K562 (cell line): ENCODE measurements at regions not wholly inside any gene's neighbourhood (a gene's known extent, or its start where the extent isn't known, plus 50 kb on each side); places are given as distances from the start of the nearest gene placed in this dataset.

Source experiments
- ATAC-seq: fragments of 200-7000 bp; cut with Tn5 transposase; 3 replicates; pipeline ENCODE4 v1.9.1; 2020; ENCODE audit warnings: moderate library complexity
- BruUV-seq: library from RNA; stranded (reverse); fragments of 400-500 nt; replicated peaks from 2 replicates; lab custom pipeline; 2021; lab: Mats Ljungman, UMichigan
- CTCF ChIA-PET: fragments of 300-600 bp; formaldehyde crosslinking; extraction: SDS; loops from one replicate; lab custom pipeline; 2021; ENCODE audit warnings: low intra/inter-chr PET ratio; lab: Yijun Ruan, JAX
- POLR2A ChIA-PET: fragments of 300-600, 350-650 bp; sonication (Branson Sonifier 250); formaldehyde crosslinking; extraction: SDS; loops from one replicate; lab custom pipeline; 2021; ENCODE audit warnings: antibody characterized with exemption, inconsistent platforms; lab: Yijun Ruan, JAX
- DNase-seq, 4 experiments: peaks; one replicate each; pipeline versions ENCODE4 v3.0.0 to v3.0.0-alpha.2; 2011 to 2018; ENCODE audit warnings: low spot score in 3 of 4, mixed read lengths in 3 of 4; ENCODE audit errors: extremely low read depth in 1 of 4
- FAIRE-seq: peaks from 2 replicates; lab custom pipeline; 2011; peaks lifted over from hg19 to GRCh38; lab: Jason Lieb, UNC
- H2AFZ ChIP-seq: 2 replicates; pipeline ENCODE4 v1.6.0; 2011; ENCODE audit warnings: low read depth, low read length, control low read depth, inconsistent platforms
- H3K27ac ChIP-seq: fragments of 200-600 bp; 3 replicates; pipeline ENCODE4 v1.8.0; 2011; ENCODE audit warnings: low read depth, mild to moderate bottlenecking, control low read depth, inconsistent platforms, low read length, moderate library complexity, mixed read lengths; ENCODE audit errors: extremely low read depth
- H3K27me3 ChIP-seq, 2 experiments: fragments of 300-600 bp in 1 of 2; 2 replicates in 1 of 2; 3 replicates in 1 of 2; pipeline versions ENCODE4 v1.6.0 to v1.8.0; 2011; ENCODE audit warnings: inconsistent platforms in 2 of 2, low read length in 2 of 2, mild to moderate bottlenecking in 1 of 2, mixed read lengths in 1 of 2, moderate library complexity in 1 of 2; ENCODE audit not compliant: control insufficient read depth in 2 of 2, insufficient read depth in 2 of 2
- H3K36me3 ChIP-seq: fragments of 300-600 bp; 3 replicates; pipeline ENCODE4 v1.8.0; 2011; ENCODE audit warnings: mild to moderate bottlenecking, low read length, inconsistent platforms; ENCODE audit not compliant: control insufficient read depth, insufficient read depth
- H3K4me1 ChIP-seq, 2 experiments: fragments of 200-600 bp in 1 of 2; replicated peaks in 1 of 2; 2 replicates in 1 of 2; 3 replicates in 1 of 2; pipeline versions ENCODE4 v1.5.1 to v1.8.0; 2011; ENCODE audit warnings: inconsistent platforms in 2 of 2, low read length in 2 of 2, mild to moderate bottlenecking in 1 of 2, mixed read lengths in 1 of 2, moderate library complexity in 1 of 2; ENCODE audit not compliant: control insufficient read depth in 2 of 2, insufficient read depth in 2 of 2
- H3K4me2 ChIP-seq: 2 replicates; pipeline ENCODE4 v1.6.1; 2011; ENCODE audit warnings: low read length, control low read depth, inconsistent platforms, mixed read lengths; ENCODE audit not compliant: insufficient read depth
- H3K4me3 ChIP-seq: fragments of 200-600 bp; sonication (generic), shearing (Covaris generic); 2 replicates; pipeline ENCODE4 v1.5.1; 2016; ENCODE audit warnings: control low read depth, inconsistent platforms
- H3K79me2 ChIP-seq: fragments of 200-600 bp; 3 replicates; pipeline ENCODE4 v1.8.0; 2011; ENCODE audit warnings: low read length, inconsistent platforms; ENCODE audit not compliant: control insufficient read depth, insufficient read depth
- H3K9ac ChIP-seq, 2 experiments: 2 replicates each; pipeline versions ENCODE4 v1.6.0 to v1.6.1; 2011; ENCODE audit warnings: low read depth in 2 of 2, low read length in 2 of 2, control low read depth in 1 of 2, inconsistent platforms in 1 of 2, mild to moderate bottlenecking in 1 of 2, mixed read lengths in 1 of 2; ENCODE audit not compliant: insufficient read depth in 1 of 2
- H3K9me1 ChIP-seq: one replicate; pipeline ENCODE4 v1.6.0; 2011; ENCODE audit warnings: inconsistent platforms, mild to moderate bottlenecking, low read length, moderate library complexity; ENCODE audit not compliant: control insufficient read depth, insufficient read depth
- H3K9me3 ChIP-seq: replicated peaks from 2 replicates; pipeline ENCODE4 v1.5.1; 2011; ENCODE audit warnings: low read depth, low read length, inconsistent platforms; ENCODE audit not compliant: control insufficient read depth, insufficient read depth
- H4K20me1 ChIP-seq: replicated peaks from 2 replicates; pipeline ENCODE4 v1.6.1; 2011; ENCODE audit warnings: low read length, inconsistent platforms, mixed read lengths; ENCODE audit not compliant: control insufficient read depth, insufficient read depth
- EZH2 ChIP-seq: IDR thresholded peaks from 2 replicates; pipeline ENCODE4 v1.6.1; 2012; ENCODE audit warnings: low read depth, mild to moderate bottlenecking, inconsistent platforms, low read length, borderline replicate concordance
- HNRNPUL1 ChIP-seq: fragments of 200-400 bp; formaldehyde crosslinking; IDR thresholded peaks from 2 replicates; pipeline ENCODE4 v1.6.1; 2017; ENCODE audit warnings: low read length
- ILF3 ChIP-seq: fragments of 450-650 bp; IDR thresholded peaks from 2 replicates; pipeline ENCODE4 v1.6.1; 2018; ENCODE audit warnings: antibody characterized with exemption, mild to moderate bottlenecking, moderate library complexity, borderline replicate concordance
- MCM7 ChIP-seq, 2 experiments: fragments of 450-650 bp; IDR thresholded peaks; 2 replicates each; pipeline ENCODE4 v1.6.1; 2016 to 2018
- RAD21 ChIP-seq, 2 experiments: fragments of 250-450 bp in 1 of 2; fragments of 450-650 bp in 1 of 2; sonication (Bioruptor Pico) in 1 of 2; formaldehyde crosslinking in 1 of 2; IDR thresholded peaks in 1 of 2; conservative IDR thresholded peaks in 1 of 2; 2 replicates each; pipeline versions ENCODE4 v1.4.0 to v1.8.0; 2020 to 2022; ENCODE audit warnings: mild to moderate bottlenecking in 2 of 2, moderate library complexity in 1 of 2
- RBM25 ChIP-seq: fragments of 200-400 bp; formaldehyde crosslinking; IDR thresholded peaks from 2 replicates; pipeline ENCODE4 v1.6.1; 2018; ENCODE audit warnings: low read length, low read depth, moderate library complexity; ENCODE audit not compliant: severe bottlenecking
- ZFP36 ChIP-seq: fragments of 150-350 bp; IDR thresholded peaks from 2 replicates; pipeline ENCODE4 v1.6.1; 2018; ENCODE audit warnings: low read length, low read depth; ENCODE audit not compliant: partially characterized antibody
- ZNF274 ChIP-seq: IDR thresholded peaks from 2 replicates; pipeline ENCODE4 v1.6.1; 2011; ENCODE audit warnings: low read depth, mild to moderate bottlenecking, low read length, moderate library complexity, borderline replicate concordance
- ZNF707 ChIP-seq: fragments of 250-450 bp; sonication (Bioruptor Pico); conservative IDR thresholded peaks from 2 replicates; pipeline ENCODE4 v1.8.0; 2022; ENCODE audit warnings: inconsistent platforms, mild to moderate bottlenecking, moderate library complexity
- WGBS: fragments of 100-300 bp; shearing (Covaris generic); methylation state at CpG from one replicate; pipeline ENCODE4 v1.1.6; 2016; ENCODE audit warnings: low coverage, mixed read lengths; ENCODE audit not compliant: insufficient coverage; ENCODE audit errors: missing lambda C conversion rate; 5-methylcytosine and 5-hydroxymethylcytosine counted together
- in situ Hi-C: fragments of 300-500 bp; cut with MboI; formaldehyde crosslinking; loops from 4 replicates; pipeline ENCODE4 v1.15.0; 2018; ENCODE audit warnings: inconsistent platforms, mixed read lengths
- intact Hi-C: fragments of 100-400 bp; cut with micrococcal nuclease; formaldehyde crosslinking; loops from 2 replicates; pipeline ENCODE4 v1.14.2; 2022
- TF ChIP-seq, protein P1 (sequence below): sonication (generic); formaldehyde crosslinking; IDR thresholded peaks from 2 replicates; pipeline ENCODE4 v1.8.0; 2022; ENCODE audit warnings: missing genetic modification reagents, mild to moderate bottlenecking, borderline replicate concordance
- TF ChIP-seq, protein P2 (sequence below), 3 experiments: IDR thresholded peaks in 2 of 3; conservative IDR thresholded peaks in 1 of 3; 2 replicates each; pipeline ENCODE4 v1.5.1; 2011 to 2012; ENCODE audit warnings: low read length in 3 of 3, mild to moderate bottlenecking in 3 of 3, control low read depth in 2 of 3, improper control_type of control experiment in 1 of 3, inconsistent platforms in 1 of 3, low read depth in 1 of 3, mixed read lengths in 1 of 3, moderate library complexity in 1 of 3; ENCODE audit not compliant: insufficient read depth in 2 of 3
- TF ChIP-seq, protein P3 (sequence below): sonication (generic); formaldehyde crosslinking; IDR thresholded peaks from 2 replicates; pipeline ENCODE4 v1.8.1; 2023; ENCODE audit warnings: mild to moderate bottlenecking, missing genetic modification reagents, moderate library complexity
- TF ChIP-seq, protein P4 (sequence below): IDR thresholded peaks from 3 replicates; pipeline ENCODE4 v1.6.1; 2011; ENCODE audit warnings: borderline replicate concordance, mild to moderate bottlenecking, moderate library complexity; ENCODE audit not compliant: insufficient read length; ENCODE audit errors: extremely low read depth

DNA sequence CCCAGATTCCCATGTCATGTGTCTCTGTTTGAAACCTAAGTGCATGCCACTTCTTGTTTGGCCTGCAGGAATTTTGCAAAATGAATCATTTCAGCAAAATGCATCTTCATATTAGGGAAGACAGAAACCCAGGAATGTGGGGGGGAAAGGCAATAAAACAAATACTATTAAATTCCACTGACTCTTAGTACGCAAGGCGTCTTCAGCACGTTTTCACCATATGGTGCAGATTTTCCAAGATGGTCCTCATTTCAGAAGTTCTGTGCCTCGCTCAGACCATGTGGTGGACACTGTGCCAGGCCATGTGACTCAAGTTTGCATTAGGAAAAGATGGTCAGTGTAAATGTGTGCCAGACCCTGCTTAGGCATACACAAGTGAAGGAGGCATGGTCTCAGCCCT, 184.0 kb downstream of the ACTL7B start (continued):
- TF ChIP-seq, protein P1, sequence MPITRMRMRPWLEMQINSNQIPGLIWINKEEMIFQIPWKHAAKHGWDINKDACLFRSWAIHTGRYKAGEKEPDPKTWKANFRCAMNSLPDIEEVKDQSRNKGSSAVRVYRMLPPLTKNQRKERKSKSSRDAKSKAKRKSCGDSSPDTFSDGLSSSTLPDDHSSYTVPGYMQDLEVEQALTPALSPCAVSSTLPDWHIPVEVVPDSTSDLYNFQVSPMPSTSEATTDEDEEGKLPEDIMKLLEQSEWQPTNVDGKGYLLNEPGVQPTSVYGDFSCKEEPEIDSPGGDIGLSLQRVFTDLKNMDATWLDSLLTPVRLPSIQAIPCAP (CRISPR knock-in tag): no peak
- TF ChIP-seq HNRNPUL1 (no peak), ILF3 (no peak)

DNA sequence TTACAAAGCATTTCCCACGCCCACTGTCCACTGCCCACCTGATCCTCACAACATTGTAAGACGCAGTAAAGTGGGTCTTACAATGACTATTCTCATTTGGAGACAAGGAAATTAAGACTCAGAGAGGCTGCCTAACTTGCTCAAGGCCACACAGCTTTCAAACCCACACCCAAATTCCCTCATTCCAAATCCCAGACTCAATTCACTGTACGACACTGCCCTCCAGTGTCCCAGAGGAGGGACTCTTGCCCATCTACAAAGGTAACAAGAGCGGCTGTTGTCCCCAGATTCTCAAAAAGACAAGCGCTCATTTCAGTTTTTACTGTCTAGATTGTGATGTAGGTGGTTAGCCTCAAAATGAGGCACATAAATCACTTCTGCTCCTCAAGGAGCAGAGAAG, 184.6 kb downstream of the ACTL7B start:
- Histone ChIP-seq H4K20me1 (peaks cover 3% of the 10 kb centered on the region; the same call in 1 of the 2 replicates), H3K4me1 (no peaks in the 10 kb centered on the region), H3K27me3 (no peaks in the 10 kb centered on the region)
- POLR2A ChIA-PET: interaction anchor here (0.8 kb wide), 1 partner anchor 241 kb away, joined by 4 read pairs; no protein-coding TSS in a partner anchor
- no peak for FAIRE-seq
- TF ChIP-seq, protein P2, sequence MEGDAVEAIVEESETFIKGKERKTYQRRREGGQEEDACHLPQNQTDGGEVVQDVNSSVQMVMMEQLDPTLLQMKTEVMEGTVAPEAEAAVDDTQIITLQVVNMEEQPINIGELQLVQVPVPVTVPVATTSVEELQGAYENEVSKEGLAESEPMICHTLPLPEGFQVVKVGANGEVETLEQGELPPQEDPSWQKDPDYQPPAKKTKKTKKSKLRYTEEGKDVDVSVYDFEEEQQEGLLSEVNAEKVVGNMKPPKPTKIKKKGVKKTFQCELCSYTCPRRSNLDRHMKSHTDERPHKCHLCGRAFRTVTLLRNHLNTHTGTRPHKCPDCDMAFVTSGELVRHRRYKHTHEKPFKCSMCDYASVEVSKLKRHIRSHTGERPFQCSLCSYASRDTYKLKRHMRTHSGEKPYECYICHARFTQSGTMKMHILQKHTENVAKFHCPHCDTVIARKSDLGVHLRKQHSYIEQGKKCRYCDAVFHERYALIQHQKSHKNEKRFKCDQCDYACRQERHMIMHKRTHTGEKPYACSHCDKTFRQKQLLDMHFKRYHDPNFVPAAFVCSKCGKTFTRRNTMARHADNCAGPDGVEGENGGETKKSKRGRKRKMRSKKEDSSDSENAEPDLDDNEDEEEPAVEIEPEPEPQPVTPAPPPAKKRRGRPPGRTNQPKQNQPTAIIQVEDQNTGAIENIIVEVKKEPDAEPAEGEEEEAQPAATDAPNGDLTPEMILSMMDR (IDR thresholded peaks at IDR 0.05 in 2 of 3, conservative IDR thresholded peaks at IDR 0.05 in 1 of 3; ENCODE audit: insufficient read depth in 2 of 3, low read depth in 1 of 3, low read length in 3 of 3): peak in 2 of 3 experiments; percentile 27 to 39; a peak in 1 of 6 replicates
- TF ChIP-seq, protein P3, sequence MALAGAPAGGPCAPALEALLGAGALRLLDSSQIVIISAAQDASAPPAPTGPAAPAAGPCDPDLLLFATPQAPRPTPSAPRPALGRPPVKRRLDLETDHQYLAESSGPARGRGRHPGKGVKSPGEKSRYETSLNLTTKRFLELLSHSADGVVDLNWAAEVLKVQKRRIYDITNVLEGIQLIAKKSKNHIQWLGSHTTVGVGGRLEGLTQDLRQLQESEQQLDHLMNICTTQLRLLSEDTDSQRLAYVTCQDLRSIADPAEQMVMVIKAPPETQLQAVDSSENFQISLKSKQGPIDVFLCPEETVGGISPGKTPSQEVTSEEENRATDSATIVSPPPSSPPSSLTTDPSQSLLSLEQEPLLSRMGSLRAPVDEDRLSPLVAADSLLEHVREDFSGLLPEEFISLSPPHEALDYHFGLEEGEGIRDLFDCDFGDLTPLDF: no peak
- TF ChIP-seq ZFP36 (peak; percentile 60), ZNF274 (no peak), EZH2 (no peak), RAD21 (CRISPR knock-in tag; conservative IDR thresholded peaks at IDR 0.05 in 1 of 2, IDR thresholded peaks at IDR 0.05 in 1 of 2) (peak; percentile 5 to 39; a peak in 2 of 4 replicates), RBM25 (peak; percentile 72), ZNF707 (CRISPR knock-in tag) (no peak), MCM7 (IDR thresholded peaks at IDR 0.05) (no peak)
- TF ChIP-seq, protein P4, sequence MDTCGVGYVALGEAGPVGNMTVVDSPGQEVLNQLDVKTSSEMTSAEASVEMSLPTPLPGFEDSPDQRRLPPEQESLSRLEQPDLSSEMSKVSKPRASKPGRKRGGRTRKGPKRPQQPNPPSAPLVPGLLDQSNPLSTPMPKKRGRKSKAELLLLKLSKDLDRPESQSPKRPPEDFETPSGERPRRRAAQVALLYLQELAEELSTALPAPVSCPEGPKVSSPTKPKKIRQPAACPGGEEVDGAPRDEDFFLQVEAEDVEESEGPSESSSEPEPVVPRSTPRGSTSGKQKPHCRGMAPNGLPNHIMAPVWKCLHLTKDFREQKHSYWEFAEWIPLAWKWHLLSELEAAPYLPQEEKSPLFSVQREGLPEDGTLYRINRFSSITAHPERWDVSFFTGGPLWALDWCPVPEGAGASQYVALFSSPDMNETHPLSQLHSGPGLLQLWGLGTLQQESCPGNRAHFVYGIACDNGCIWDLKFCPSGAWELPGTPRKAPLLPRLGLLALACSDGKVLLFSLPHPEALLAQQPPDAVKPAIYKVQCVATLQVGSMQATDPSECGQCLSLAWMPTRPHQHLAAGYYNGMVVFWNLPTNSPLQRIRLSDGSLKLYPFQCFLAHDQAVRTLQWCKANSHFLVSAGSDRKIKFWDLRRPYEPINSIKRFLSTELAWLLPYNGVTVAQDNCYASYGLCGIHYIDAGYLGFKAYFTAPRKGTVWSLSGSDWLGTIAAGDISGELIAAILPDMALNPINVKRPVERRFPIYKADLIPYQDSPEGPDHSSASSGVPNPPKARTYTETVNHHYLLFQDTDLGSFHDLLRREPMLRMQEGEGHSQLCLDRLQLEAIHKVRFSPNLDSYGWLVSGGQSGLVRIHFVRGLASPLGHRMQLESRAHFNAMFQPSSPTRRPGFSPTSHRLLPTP: no peak
- TF ChIP-seq, all 486 proteins: peak for 4
- no TSS peak for BruUV-seq
- CTCF ChIA-PET: no interaction called here
- Histone ChIP-seq H3K9ac (no peak overlapping the region), H2AFZ (no peak overlapping the region), H3K4me2 (no peak overlapping the region), H3K79me2 (no peaks in the 10 kb centered on the region), H3K9me3 (no peaks in the 10 kb centered on the region), H3K9me1 (no peaks in the 10 kb centered on the region), H3K4me3 (no peak overlapping the region), H3K36me3 (no peaks in the 10 kb centered on the region), H3K27ac (no peak overlapping the region)
- ATAC-seq (no peak), DNase-seq (peak in 3 of 4 experiments; percentile 3 to 23 (median 18))
- intact Hi-C loops (no loop called here), in situ Hi-C loops (no loop called here)
- WGBS: 1% methylated on average over 5 of the region's 5 CpGs
